Activated naive CD8-positive, alpha-beta T cell treated with anti-CD3 and anti-CD28 coated beads, Interleukin-2, amount 50 U/mL, for 24 hours (primary cell): ENCODE measurements at regions not wholly inside any gene's neighbourhood (a gene's known extent, or its start where the extent isn't known, plus 50 kb on each side); places are given as distances from the start of the nearest gene placed in this dataset.
"Not testable (repeated sequence)": the region's sequence is repeated elsewhere in the genome, so short reads cannot be mapped to it uniquely, and the experiment has no call there.

Experiments
- ATAC-seq: fragments of 150-1000 bp; cut with Tn5 transposase; one replicate; pipeline ENCODE4 v1.10.0; 2021
- DNase-seq: peaks from one replicate; pipeline ENCODE4 v3.0.0; 2021
- H3K27ac Mint-ChIP-seq: one replicate; pipeline ENCODE4 v1.8.0; 2021; ENCODE audit warnings: mild to moderate bottlenecking, mixed read lengths
- H3K27me3 Mint-ChIP-seq: one replicate; pipeline ENCODE4 v1.8.0; 2021; ENCODE audit warnings: mixed read lengths
- H3K36me3 Mint-ChIP-seq: one replicate; pipeline ENCODE4 v1.8.0; 2021; ENCODE audit warnings: low read depth, mixed read lengths
- H3K4me1 Mint-ChIP-seq: one replicate; pipeline ENCODE4 v1.8.0; 2021; ENCODE audit warnings: mixed read lengths
- H3K4me3 Mint-ChIP-seq: one replicate; pipeline ENCODE4 v1.8.0; 2021; ENCODE audit warnings: mild to moderate bottlenecking, moderate library complexity, mixed read lengths
- H3K9me3 Mint-ChIP-seq: one replicate; pipeline ENCODE4 v1.8.0; 2021; ENCODE audit warnings: mixed read lengths

- H3K27ac Mint-ChIP-seq, ATAC-seq, H3K27me3 Mint-ChIP-seq, H3K4me3 Mint-ChIP-seq, H3K4me1 Mint-ChIP-seq, DNase-seq, H3K36me3 Mint-ChIP-seq: not testable (repeated sequence)
- peaks cover 19% of the 10 kb centered on the region for H3K9me3 Mint-ChIP-seq
Measured at GRCh38 chr4:124131324-124131723, 581.2 kb downstream of the ANKRD50 start.

- peaks cover 6% of the 10 kb centered on the region for H3K36me3 Mint-ChIP-seq
- DNase-seq = no peak
- no peaks in the 10 kb centered on the region for H3K4me1 Mint-ChIP-seq
- peaks cover 19% of the 10 kb centered on the region for H3K9me3 Mint-ChIP-seq
- H3K27ac Mint-ChIP-seq = no peak overlapping the region
- no peak for ATAC-seq
- H3K4me3 Mint-ChIP-seq = no peak overlapping the region
- H3K27me3 Mint-ChIP-seq = no peaks in the 10 kb centered on the region
Measured at GRCh38 chr4:124132161-124132560, 580.4 kb downstream of the ANKRD50 start.

GRCh38 chr4:124133753-124134152, 578.8 kb downstream of the ANKRD50 start:
- no peak for ATAC-seq
- H3K27me3 Mint-ChIP-seq = no peaks in the 10 kb centered on the region
- peaks cover 6% of the 10 kb centered on the region for H3K36me3 Mint-ChIP-seq
- H3K27ac Mint-ChIP-seq = no peak overlapping the region
- no peak for DNase-seq
- H3K4me3 Mint-ChIP-seq = no peak overlapping the region
- H3K9me3 Mint-ChIP-seq = peaks cover 20% of the 10 kb centered on the region
- no peaks in the 10 kb centered on the region for H3K4me1 Mint-ChIP-seq

GRCh38 chr4:124135409-124135813, 577.1 kb downstream of the ANKRD50 start:
- no peak overlapping the region for H3K4me3 Mint-ChIP-seq
- H3K27me3 Mint-ChIP-seq = no peaks in the 10 kb centered on the region
- H3K9me3 Mint-ChIP-seq = peaks cover 16% of the 10 kb centered on the region
- H3K27ac Mint-ChIP-seq = no peak overlapping the region
- DNase-seq = no peak
- ATAC-seq = no peak
- H3K4me1 Mint-ChIP-seq = no peaks in the 10 kb centered on the region
- peaks cover 6% of the 10 kb centered on the region for H3K36me3 Mint-ChIP-seq

GRCh38 chr4:124139044-124139443, 573.5 kb downstream of the ANKRD50 start:
- H3K27me3 Mint-ChIP-seq = no peaks in the 10 kb centered on the region
- H3K4me3 Mint-ChIP-seq = no peak overlapping the region
- no peaks in the 10 kb centered on the region for H3K36me3 Mint-ChIP-seq
- DNase-seq (no peak), ATAC-seq (no peak)
- no peaks in the 10 kb centered on the region for H3K4me1 Mint-ChIP-seq
- H3K9me3 Mint-ChIP-seq = peaks cover 5% of the 10 kb centered on the region
- no peak overlapping the region for H3K27ac Mint-ChIP-seq

GRCh38 chr4:124143632-124144031, 568.9 kb downstream of the ANKRD50 start:
- ATAC-seq = no peak
- Mint-ChIP-seq H3K9me3 (no peaks in the 10 kb centered on the region), H3K27ac (no peak overlapping the region), H3K4me1 (no peaks in the 10 kb centered on the region), H3K36me3 (no peaks in the 10 kb centered on the region), H3K27me3 (no peaks in the 10 kb centered on the region), H3K4me3 (no peak overlapping the region)
- no peak for DNase-seq

- ATAC-seq = no peak
- Mint-ChIP-seq H3K27ac (no peak overlapping the region), H3K9me3 (no peaks in the 10 kb centered on the region), H3K36me3 (no peaks in the 10 kb centered on the region), H3K4me1 (no peaks in the 10 kb centered on the region), H3K27me3 (no peaks in the 10 kb centered on the region), H3K4me3 (no peak overlapping the region)
- DNase-seq = no peak
Measured at GRCh38 chr4:124144238-124144654, 568.3 kb downstream of the ANKRD50 start.

GRCh38 chr4:124146068-124146467, 566.5 kb downstream of the ANKRD50 start:
- Mint-ChIP-seq H3K4me1 (no peaks in the 10 kb centered on the region), H3K4me3 (no peak overlapping the region), H3K27me3 (no peaks in the 10 kb centered on the region), H3K9me3 (no peaks in the 10 kb centered on the region), H3K36me3 (no peaks in the 10 kb centered on the region), H3K27ac (no peak overlapping the region)
- no peak for ATAC-seq
- no peak for DNase-seq

GRCh38 chr4:124151031-124151430, 561.5 kb downstream of the ANKRD50 start:
- no peaks in the 10 kb centered on the region for H3K9me3 Mint-ChIP-seq
- no peak for DNase-seq

GRCh38 chr4:124152132-124152531, 560.4 kb downstream of the ANKRD50 start:
- Mint-ChIP-seq H3K4me3 (no peak overlapping the region), H3K9me3 (no peaks in the 10 kb centered on the region), H3K4me1 (no peaks in the 10 kb centered on the region), H3K27me3 (no peaks in the 10 kb centered on the region), H3K36me3 (no peaks in the 10 kb centered on the region), H3K27ac (no peak overlapping the region)
- DNase-seq (no peak), ATAC-seq (no peak)

More at GRCh38 chr4:124151031-124151430, 561.5 kb downstream of the ANKRD50 start:
- no peaks in the 10 kb centered on the region for H3K4me1 Mint-ChIP-seq
- no peak for ATAC-seq
- H3K36me3 Mint-ChIP-seq = no peaks in the 10 kb centered on the region
- H3K4me3 Mint-ChIP-seq = no peak overlapping the region
- H3K27ac Mint-ChIP-seq = no peak overlapping the region
- H3K27me3 Mint-ChIP-seq = no peaks in the 10 kb centered on the region

- Mint-ChIP-seq H3K9me3 (peaks cover 4% of the 10 kb centered on the region), H3K4me1 (no peaks in the 10 kb centered on the region), H3K27me3 (no peaks in the 10 kb centered on the region), H3K4me3 (no peak overlapping the region), H3K27ac (no peak overlapping the region), H3K36me3 (no peaks in the 10 kb centered on the region)
- ATAC-seq (no peak), DNase-seq (no peak)
Measured at GRCh38 chr4:124155239-124155638, 557.3 kb downstream of the ANKRD50 start.

GRCh38 chr4:124157396-124158083, 555.0 kb downstream of the ANKRD50 start:
- Mint-ChIP-seq H3K9me3 (peaks cover 4% of the 10 kb centered on the region), H3K4me1 (no peaks in the 10 kb centered on the region), H3K4me3 (no peak overlapping the region), H3K27ac (no peak overlapping the region), H3K36me3 (no peaks in the 10 kb centered on the region), H3K27me3 (no peaks in the 10 kb centered on the region)
- ATAC-seq (no peak), DNase-seq (no peak)

- Mint-ChIP-seq H3K4me3 (no peak overlapping the region), H3K27me3 (peaks cover 2% of the 10 kb centered on the region), H3K27ac (no peak overlapping the region), H3K4me1 (no peaks in the 10 kb centered on the region), H3K36me3 (no peaks in the 10 kb centered on the region), H3K9me3 (peaks cover 6% of the 10 kb centered on the region)
- DNase-seq (no peak), ATAC-seq (no peak)
Measured at GRCh38 chr4:124163401-124163800, 549.1 kb downstream of the ANKRD50 start.

- DNase-seq = no peak
- Mint-ChIP-seq H3K36me3 (no peaks in the 10 kb centered on the region), H3K4me3 (no peak overlapping the region), H3K9me3 (peaks cover 15% of the 10 kb centered on the region), H3K27me3 (peaks cover 4% of the 10 kb centered on the region), H3K4me1 (no peaks in the 10 kb centered on the region), H3K27ac (no peak overlapping the region)
- ATAC-seq = no peak
Measured at GRCh38 chr4:124167602-124168001, 544.9 kb downstream of the ANKRD50 start.

- not testable (repeated sequence) for H3K27me3 Mint-ChIP-seq, H3K4me1 Mint-ChIP-seq, H3K36me3 Mint-ChIP-seq, DNase-seq, H3K27ac Mint-ChIP-seq, H3K4me3 Mint-ChIP-seq, ATAC-seq
- peaks cover 15% of the 10 kb centered on the region for H3K9me3 Mint-ChIP-seq
Measured at GRCh38 chr4:124169524-124169923, 543.0 kb downstream of the ANKRD50 start.

GRCh38 chr4:124173912-124174311, 538.6 kb downstream of the ANKRD50 start:
- Mint-ChIP-seq H3K4me3 (no peak overlapping the region), H3K27ac (no peak overlapping the region), H3K4me1 (no peaks in the 10 kb centered on the region), H3K27me3 (no peaks in the 10 kb centered on the region), H3K36me3 (no peaks in the 10 kb centered on the region), H3K9me3 (peaks cover 8% of the 10 kb centered on the region)
- no peak for ATAC-seq
- DNase-seq = no peak
